PFSK-1 (cell line): ENCODE measurements at regions not wholly inside any gene's neighbourhood (a gene's known extent, or its start where the extent isn't known, plus 50 kb on each side); places are given as distances from the start of the nearest gene placed in this dataset.

Source experiments
- FOXP2 ChIP-seq: optimal IDR thresholded peaks from 2 replicates; pipeline ENCODE3; 2011; ENCODE audit warnings: borderline replicate concordance, control low read depth, inconsistent platforms; ENCODE audit not compliant: insufficient read depth; ENCODE audit errors: extremely low read length, extremely low read depth
- POLR2AphosphoS5 ChIP-seq: IDR thresholded peaks from 2 replicates; pipeline ENCODE4 v1.6.1; 2012; ENCODE audit warnings: low read depth, mild to moderate bottlenecking, control low read depth, low read length, moderate library complexity
- SIN3A ChIP-seq: IDR thresholded peaks from 2 replicates; pipeline ENCODE4 v1.6.1; 2012; ENCODE audit warnings: mild to moderate bottlenecking, low read length, moderate library complexity, borderline replicate concordance; ENCODE audit not compliant: insufficient read depth
- TAF1 ChIP-seq: IDR thresholded peaks from 2 replicates; pipeline ENCODE4 v1.6.1; 2012; ENCODE audit warnings: low read length, control low read depth, borderline replicate concordance; ENCODE audit not compliant: insufficient read depth
- TF ChIP-seq, protein P1 (sequence below), 2 experiments: IDR thresholded peaks; 2 replicates each; pipeline versions ENCODE4 v1.6.1 to v1.8.0; 2011 to 2012; ENCODE audit warnings: low read depth in 2 of 2, low read length in 2 of 2, control low read depth in 1 of 2, inconsistent platforms in 1 of 2, mild to moderate bottlenecking in 1 of 2, moderate library complexity in 1 of 2; ENCODE audit not compliant: insufficient read depth in 1 of 2

DNA sequence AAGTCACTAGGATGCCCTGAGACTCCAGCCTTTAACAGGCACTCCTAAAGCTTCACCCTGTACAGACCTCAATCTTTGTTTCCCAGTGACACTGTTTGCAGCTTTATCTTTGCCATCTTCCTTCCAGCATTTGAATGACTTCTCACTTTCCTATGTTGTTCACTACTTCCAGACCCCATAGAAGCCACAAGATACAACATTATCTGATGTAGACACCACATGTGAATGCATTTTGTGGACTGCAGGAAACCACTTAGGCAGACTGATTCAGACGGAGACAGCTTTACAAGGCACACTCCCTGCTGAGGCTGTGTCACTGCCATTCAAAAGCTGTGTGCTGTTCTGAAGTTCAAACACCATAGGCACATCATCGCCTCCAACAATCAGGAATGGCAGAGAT, 67.3 kb upstream of the SPATS2L start:
- TF ChIP-seq, protein P1, sequence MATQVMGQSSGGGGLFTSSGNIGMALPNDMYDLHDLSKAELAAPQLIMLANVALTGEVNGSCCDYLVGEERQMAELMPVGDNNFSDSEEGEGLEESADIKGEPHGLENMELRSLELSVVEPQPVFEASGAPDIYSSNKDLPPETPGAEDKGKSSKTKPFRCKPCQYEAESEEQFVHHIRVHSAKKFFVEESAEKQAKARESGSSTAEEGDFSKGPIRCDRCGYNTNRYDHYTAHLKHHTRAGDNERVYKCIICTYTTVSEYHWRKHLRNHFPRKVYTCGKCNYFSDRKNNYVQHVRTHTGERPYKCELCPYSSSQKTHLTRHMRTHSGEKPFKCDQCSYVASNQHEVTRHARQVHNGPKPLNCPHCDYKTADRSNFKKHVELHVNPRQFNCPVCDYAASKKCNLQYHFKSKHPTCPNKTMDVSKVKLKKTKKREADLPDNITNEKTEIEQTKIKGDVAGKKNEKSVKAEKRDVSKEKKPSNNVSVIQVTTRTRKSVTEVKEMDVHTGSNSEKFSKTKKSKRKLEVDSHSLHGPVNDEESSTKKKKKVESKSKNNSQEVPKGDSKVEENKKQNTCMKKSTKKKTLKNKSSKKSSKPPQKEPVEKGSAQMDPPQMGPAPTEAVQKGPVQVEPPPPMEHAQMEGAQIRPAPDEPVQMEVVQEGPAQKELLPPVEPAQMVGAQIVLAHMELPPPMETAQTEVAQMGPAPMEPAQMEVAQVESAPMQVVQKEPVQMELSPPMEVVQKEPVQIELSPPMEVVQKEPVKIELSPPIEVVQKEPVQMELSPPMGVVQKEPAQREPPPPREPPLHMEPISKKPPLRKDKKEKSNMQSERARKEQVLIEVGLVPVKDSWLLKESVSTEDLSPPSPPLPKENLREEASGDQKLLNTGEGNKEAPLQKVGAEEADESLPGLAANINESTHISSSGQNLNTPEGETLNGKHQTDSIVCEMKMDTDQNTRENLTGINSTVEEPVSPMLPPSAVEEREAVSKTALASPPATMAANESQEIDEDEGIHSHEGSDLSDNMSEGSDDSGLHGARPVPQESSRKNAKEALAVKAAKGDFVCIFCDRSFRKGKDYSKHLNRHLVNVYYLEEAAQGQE (IDR thresholded peaks at IDR 0.05; ENCODE audit: insufficient read depth in 1 of 2, low read depth in 2 of 2, low read length in 2 of 2) = 0 out of 4 replicates have a peak, but pooled peaks of 1 of the 2 experiments have one; percentile 19
- TF ChIP-seq POLR2AphosphoS5 = no peak

- TF ChIP-seq, protein P1 (IDR thresholded peaks at IDR 0.05; ENCODE audit: insufficient read depth in 1 of 2, low read depth in 2 of 2, low read length in 2 of 2) = no peak
- TF ChIP-seq TAF1 = no peak
- TF ChIP-seq POLR2AphosphoS5 = no peak
- no peak for TF ChIP-seq FOXP2
- no peak for TF ChIP-seq SIN3A
Observed at GRCh38 chr2:200242570-200242969, 63.9 kb upstream of the SPATS2L start.

- TF ChIP-seq FOXP2 = no peak
- no peak for TF ChIP-seq POLR2AphosphoS5
- TF ChIP-seq, protein P1 (IDR thresholded peaks at IDR 0.05; ENCODE audit: insufficient read depth in 1 of 2, low read depth in 2 of 2, low read length in 2 of 2) = no peak
- no peak for TF ChIP-seq TAF1
- no peak for TF ChIP-seq SIN3A
Observed at GRCh38 chr2:200243441-200243840, 63.1 kb upstream of the SPATS2L start.

- TF ChIP-seq, protein P1 (IDR thresholded peaks at IDR 0.05; ENCODE audit: insufficient read depth in 1 of 2, low read depth in 2 of 2, low read length in 2 of 2) = no peak
- TF ChIP-seq FOXP2 (no peak), SIN3A (no peak), POLR2AphosphoS5 (no peak), TAF1 (no peak)
Observed at GRCh38 chr2:200244111-200244510, 62.4 kb upstream of the SPATS2L start.

GRCh38 chr2:200247494-200247893, 59.0 kb upstream of the SPATS2L start:
- no peak for TF ChIP-seq FOXP2
- TF ChIP-seq, protein P1 (IDR thresholded peaks at IDR 0.05; ENCODE audit: insufficient read depth in 1 of 2, low read depth in 2 of 2, low read length in 2 of 2) = no peak
- TF ChIP-seq SIN3A = no peak
- no peak for TF ChIP-seq TAF1
- no peak for TF ChIP-seq POLR2AphosphoS5
